PC-9 (cell line): ENCODE measurements at regions not wholly inside any gene's neighbourhood (a gene's known extent, or its start where the extent isn't known, plus 50 kb on each side); places are given as distances from the start of the nearest gene placed in this dataset.

Source experiments
- BruUV-seq: library from RNA; stranded (reverse); fragments of 400-500 nt; replicated peaks from 2 replicates; lab custom pipeline; 2021; lab: Mats Ljungman, UMichigan
- CTCF ChIA-PET: fragments of 300-600 bp; sonication (Branson Sonifier 250); formaldehyde crosslinking; loops from one replicate; lab custom pipeline; 2022; ENCODE audit warnings: antibody characterized with exemption; lab: Charles Lee
- POLR2A ChIA-PET: fragments of 300-600 bp; sonication (Branson Sonifier 250); formaldehyde crosslinking; loops from one replicate; lab custom pipeline; 2022; ENCODE audit warnings: antibody characterized with exemption; ENCODE audit not compliant: unreplicated experiment; lab: Charles Lee
- DNase-seq, 2 experiments: peaks; one replicate each; pipeline versions ENCODE4 v3.0.0 to v3.0.0-alpha.2; 2015 to 2022; ENCODE audit warnings: mixed read lengths in 1 of 2
- H2AFZ ChIP-seq: fragments of 200-600 bp; sonication (generic); 2 replicates; pipeline ENCODE4 v1.8.1; 2017; ENCODE audit warnings: antibody characterized with exemption
- H3F3A ChIP-seq: fragments of 200-600 bp; sonication (generic); 2 replicates; pipeline ENCODE4 v1.8.1; 2017; ENCODE audit warnings: antibody characterized with exemption, mild to moderate bottlenecking, low read depth; ENCODE audit not compliant: insufficient read depth
- H3K27ac ChIP-seq: fragments of 200-600 bp; sonication (generic); 2 replicates; pipeline ENCODE4 v1.6.1; 2016; ENCODE audit warnings: mixed run types
- H3K27me3 ChIP-seq: fragments of 200-600 bp; sonication (generic); 2 replicates; pipeline ENCODE4 v1.6.1; 2016; ENCODE audit warnings: low read depth, mixed run types; ENCODE audit not compliant: insufficient read depth
- H3K36me3 ChIP-seq: fragments of 200-600 bp; sonication (generic); 2 replicates; pipeline ENCODE4 v1.6.1; 2016; ENCODE audit warnings: low read depth, mixed run types
- H3K4me1 ChIP-seq: fragments of 200-600 bp; sonication (generic); replicated peaks from 2 replicates; pipeline ENCODE4 v1.6.1; 2016; ENCODE audit warnings: mixed run types; ENCODE audit not compliant: insufficient read depth
- H3K4me2 ChIP-seq: fragments of 200-600 bp; sonication (generic); 2 replicates; pipeline ENCODE4 v1.6.1; 2017; ENCODE audit warnings: mixed run types
- H3K4me3 ChIP-seq: fragments of 200-600 bp; sonication (generic); 2 replicates; pipeline ENCODE4 v1.6.1; 2016; ENCODE audit warnings: mixed run types
- H3K79me2 ChIP-seq: fragments of 200-600 bp; sonication (generic); 2 replicates; pipeline ENCODE4 v1.6.1; 2017; ENCODE audit warnings: low read depth, mixed run types
- H3K9me2 ChIP-seq: fragments of 200-600 bp; sonication (generic); 2 replicates; pipeline ENCODE4 v1.8.1; 2017; ENCODE audit warnings: mild to moderate bottlenecking; ENCODE audit not compliant: insufficient read depth
- H3K9me3 ChIP-seq: fragments of 200-600 bp; sonication (generic); 2 replicates; pipeline ENCODE4 v1.8.1; 2016; ENCODE audit warnings: low read depth; ENCODE audit not compliant: insufficient read depth
- H4K20me1 ChIP-seq: fragments of 200-600 bp; sonication (generic); 2 replicates; pipeline ENCODE4 v1.8.1; 2017; ENCODE audit not compliant: insufficient read depth
- CTCF ChIP-seq: fragments of 200-600 bp; sonication (generic); conservative IDR thresholded peaks from 2 replicates; pipeline ENCODE4 v1.6.1; 2017; ENCODE audit warnings: mixed run types, antibody characterized with exemption, mild to moderate bottlenecking, moderate library complexity
- EZH2 ChIP-seq: fragments of 200-600 bp; sonication (generic); IDR thresholded peaks from 2 replicates; pipeline ENCODE4 v1.8.0; 2017; ENCODE audit warnings: antibody characterized with exemption, low read depth
- intact Hi-C: fragments of 100-400 bp; cut with micrococcal nuclease; formaldehyde crosslinking; loops from one replicate; pipeline ENCODE4 v1.10.0; 2022; ENCODE audit not compliant: unreplicated experiment

GRCh38 chr13:73571376-73571775 is 512.6 kb downstream of the KLF5 start:
- BruUV-seq, result no TSS peak
- H3K9me3 ChIP-seq, result no peaks in the 10 kb centered on the region
- no peaks in the 10 kb centered on the region for H3K27me3 ChIP-seq
- ChIA-PET CTCF (no interaction called here), POLR2A (interaction anchor here (0.6 kb wide), 1 partner anchor 1281 kb away, joined by 5 read pairs; no protein-coding TSS in a partner anchor)
- intact Hi-C loops, result no loop called here
- TF ChIP-seq CTCF (no peak), EZH2 (no peak)
- no peak overlapping the region for H2AFZ ChIP-seq
- H4K20me1 ChIP-seq, result no peaks in the 10 kb centered on the region
- no peaks in the 10 kb centered on the region for H3K36me3 ChIP-seq
- DNase-seq, result no peak
- H3K9me2 ChIP-seq, result 0 out of 2 replicates have a peak, but pooled peaks cover 5% of the 10 kb centered on the region
- no peak overlapping the region for H3K4me2 ChIP-seq
- no peaks in the 10 kb centered on the region for H3K79me2 ChIP-seq
- no peak overlapping the region for H3K4me3 ChIP-seq
- H3K27ac ChIP-seq, result no peak overlapping the region
- H3K4me1 ChIP-seq, result no peaks in the 10 kb centered on the region
- no peaks in the 10 kb centered on the region; the same call in 1 of the 2 replicates for H3F3A ChIP-seq

GRCh38 chr13:73556902-73557301 is 498.1 kb downstream of the KLF5 start:
- no TSS peak for BruUV-seq
- Histone ChIP-seq H3K27me3 (no peaks in the 10 kb centered on the region), H3K79me2 (no peaks in the 10 kb centered on the region), H3K9me3 (no peaks in the 10 kb centered on the region), H2AFZ (no peak overlapping the region), H4K20me1 (no peaks in the 10 kb centered on the region), H3K4me3 (no peak overlapping the region), H3F3A (no peaks in the 10 kb centered on the region), H3K4me2 (no peak overlapping the region), H3K9me2 (no peaks in the 10 kb centered on the region), H3K36me3 (no peaks in the 10 kb centered on the region), H3K27ac (no peak overlapping the region), H3K4me1 (no peaks in the 10 kb centered on the region)
- no peak for DNase-seq
- TF ChIP-seq CTCF, result no peak
- no peak for TF ChIP-seq EZH2
- intact Hi-C loops, result no loop called here
- ChIA-PET POLR2A (no interaction called here), CTCF (no interaction called here)

GRCh38 chr13:73556128-73556527 is 497.3 kb downstream of the KLF5 start:
- Histone ChIP-seq H2AFZ (peak overlapping the region; percentile 62; the same call in 1 of the 2 replicates), H3K79me2 (no peaks in the 10 kb centered on the region), H3K36me3 (no peaks in the 10 kb centered on the region), H3K27ac (no peak overlapping the region), H3K4me3 (no peak overlapping the region), H3K9me2 (no peaks in the 10 kb centered on the region), H3K9me3 (no peaks in the 10 kb centered on the region), H3K27me3 (no peaks in the 10 kb centered on the region), H3K4me2 (no peak overlapping the region), H3F3A (no peaks in the 10 kb centered on the region), H3K4me1 (no peaks in the 10 kb centered on the region), H4K20me1 (no peaks in the 10 kb centered on the region)
- no peak for DNase-seq
- intact Hi-C loops, result no loop called here
- TF ChIP-seq CTCF (no peak), EZH2 (no peak)
- ChIA-PET CTCF (no interaction called here), POLR2A (no interaction called here)
- BruUV-seq, result no TSS peak
